ENCODE measurements at regions not wholly inside any gene's neighbourhood (a gene's known extent, or its start where the extent isn't known, plus 50 kb on each side); places are given as distances from the start of the nearest gene placed in this dataset.

GRCh38 chr22:48603621-48604320 lies 1223.9 kb downstream of the BRD1 start:
- no peak for DNase-seq

GRCh38 chr22:48602805-48603518 lies 1224.7 kb downstream of the BRD1 start:
- no peak for DNase-seq

GRCh38 chr22:48600681-48601080 lies 1227.0 kb downstream of the BRD1 start:
- DNase-seq, result no peak

- no peak for DNase-seq
Measured at GRCh38 chr22:48600171-48600570, 1227.5 kb downstream of the BRD1 start.

GRCh38 chr22:48599346-48599745 lies 1228.3 kb downstream of the BRD1 start:
- no peak for DNase-seq

GRCh38 chr22:48596111-48596850 lies 1231.4 kb downstream of the BRD1 start:
- no peak for DNase-seq

GRCh38 chr22:48595511-48595905 lies 1232.2 kb downstream of the BRD1 start:
- DNase-seq, result no peak

GRCh38 chr22:48594757-48595510 lies 1232.7 kb downstream of the BRD1 start:
- no peak for DNase-seq

GRCh38 chr22:48594016-48594756 lies 1233.5 kb downstream of the BRD1 start:
- DNase-seq, result no peak

GRCh38 chr22:48593551-48593950 lies 1234.1 kb downstream of the BRD1 start:
- no peak for DNase-seq

GRCh38 chr22:48592931-48593330 lies 1234.7 kb downstream of the BRD1 start:
- DNase-seq, result no peak

GRCh38 chr22:48592488-48592887 lies 1235.2 kb downstream of the BRD1 start:
- DNase-seq, result no peak

- DNase-seq, result no peak
Measured at GRCh38 chr22:48592066-48592345, 1235.7 kb downstream of the BRD1 start.

- no peak for DNase-seq
Measured at GRCh38 chr22:48591286-48592065, 1236.2 kb downstream of the BRD1 start.

- no peak for DNase-seq
Measured at GRCh38 chr22:48589901-48590300, 1237.8 kb downstream of the BRD1 start.

GRCh38 chr22:48588878-48589450 lies 1238.7 kb downstream of the BRD1 start:
- no peak for DNase-seq

- no peak for DNase-seq
Measured at GRCh38 chr22:48588151-48588877, 1239.4 kb downstream of the BRD1 start.

GRCh38 chr22:48587236-48587865 lies 1240.3 kb downstream of the BRD1 start:
- no peak for DNase-seq

GRCh38 chr22:48586799-48587185 lies 1240.9 kb downstream of the BRD1 start:
- no peak for DNase-seq

Data from activated CD4-positive, alpha-beta T cell treated with anti-CD3 and anti-CD28 coated beads for 1 hour (primary cell).